Mammary epithelial cell (primary cell): ENCODE measurements at regions not wholly inside any gene's neighbourhood (a gene's known extent, or its start where the extent isn't known, plus 50 kb on each side); places are given as distances from the start of the nearest gene placed in this dataset.

Source experiments
- CTCF ChIP-seq, 2 donors: IDR thresholded peaks in 1 of 2; conservative IDR thresholded peaks in 1 of 2; 2 replicates each; pipeline ENCODE4 v1.5.1; 2011 to 2012; ENCODE audit warnings: inconsistent platforms in 2 of 2, low read length in 2 of 2, mild to moderate bottlenecking in 2 of 2, control low read depth in 1 of 2, low read depth in 1 of 2; ENCODE audit not compliant: insufficient read depth in 1 of 2; ENCODE audit errors: extremely low read depth in 1 of 2
- EZH2 ChIP-seq: IDR thresholded peaks from 2 replicates; pipeline ENCODE4 v1.6.1; 2012; ENCODE audit warnings: low read length, inconsistent platforms, borderline replicate concordance

- TF ChIP-seq CTCF (conservative IDR thresholded peaks at IDR 0.05 in 1 of 2, IDR thresholded peaks at IDR 0.05 in 1 of 2; ENCODE audit: extremely low read depth in 1 of 2, insufficient read depth in 1 of 2, low read depth in 1 of 2, low read length in 2 of 2), result no peak
- TF ChIP-seq EZH2, result no peak
These were observed 922.9 kb upstream of the LRRN3 start for GRCh38 chr7:110168010-110168409.
